Right ventricle myocardium superior (tissue), 1 donor: ENCODE measurements at regions not wholly inside any gene's neighbourhood (a gene's known extent, or its start where the extent isn't known, plus 50 kb on each side); places are given as distances from the start of the nearest gene placed in this dataset. TPM values are rescaled to one million over a fixed set of nuclear protein-coding genes. Genes with fewer than 3 reads are reported as not detected.
"Not testable (repeated sequence)": the region's sequence is repeated elsewhere in the genome, so short reads cannot be mapped to it uniquely, and the experiment has no call there.

ENCODE experiments used
- ATAC-seq: fragments of 200-7000 bp; cut with Tn5 transposase; one replicate; pipeline ENCODE4 v1.9.1; 2020; ENCODE audit warnings: mild to moderate bottlenecking; ENCODE audit not compliant: poor library complexity
- DNase-seq: peaks from one replicate; pipeline ENCODE4 v3.0.0-alpha.2; 2020
- intact Hi-C: fragments of 100-400 bp; cut with DNase I; formaldehyde crosslinking; loops from one replicate; pipeline ENCODE4 v1.11.2; 2022
- microRNA-seq: library from miRNA; unstranded; fragments of <30 nt; microRNA quantifications from one replicate; pipeline ENCODE4 v1.2.0, GENCODE V29; 2020
- donor health status: DM: no; HTN: yes; CAD: no; lungs with severe emphysema.

GRCh38 chr2:87691899-87692592 is 55.8 kb upstream of the PLGLB2 start:
- intact Hi-C loops, DNase-seq, ATAC-seq: not testable (repeated sequence)

GRCh38 chr2:87692914-87693313 is 55.0 kb upstream of the PLGLB2 start:
- ATAC-seq, intact Hi-C loops, DNase-seq: not testable (repeated sequence)

GRCh38 chr2:87693882-87694281 is 54.0 kb upstream of the PLGLB2 start:
- intact Hi-C loops, DNase-seq, ATAC-seq: not testable (repeated sequence)

GRCh38 chr2:87695596-87696323 is 52.1 kb upstream of the PLGLB2 start:
- intact Hi-C loops, DNase-seq, ATAC-seq: not testable (repeated sequence)

Small RNA genes lying in the stretch of these regions (microRNA-seq; reads per million reads assigned to microRNA genes)
- not detected for gene MIR4771-1
